SH-SY5Y (cell line): ENCODE measurements at regions not wholly inside any gene's neighbourhood (a gene's known extent, or its start where the extent isn't known, plus 50 kb on each side); places are given as distances from the start of the nearest gene placed in this dataset.

Source experiments
- GATA2 ChIP-seq: IDR thresholded peaks from 2 replicates; pipeline ENCODE4 v1.6.1; 2011; ENCODE audit warnings: mild to moderate bottlenecking, low read depth, low read length
- GATA3 ChIP-seq: IDR thresholded peaks from 2 replicates; pipeline ENCODE4 v1.6.1; 2011; ENCODE audit warnings: low read depth, mild to moderate bottlenecking, low read length, moderate library complexity

GRCh38 chr11:112532506-112532905 is 271.8 kb upstream of the PLET1 start:
- TF ChIP-seq GATA2 (no peak), GATA3 (no peak)
